ENCODE measurements at regions not wholly inside any gene's neighbourhood (a gene's known extent, or its start where the extent isn't known, plus 50 kb on each side); places are given as distances from the start of the nearest gene placed in this dataset.
"Not testable (repeated sequence)": the region's sequence is repeated elsewhere in the genome, so short reads cannot be mapped to it uniquely, and the experiment has no call there.

DNA sequence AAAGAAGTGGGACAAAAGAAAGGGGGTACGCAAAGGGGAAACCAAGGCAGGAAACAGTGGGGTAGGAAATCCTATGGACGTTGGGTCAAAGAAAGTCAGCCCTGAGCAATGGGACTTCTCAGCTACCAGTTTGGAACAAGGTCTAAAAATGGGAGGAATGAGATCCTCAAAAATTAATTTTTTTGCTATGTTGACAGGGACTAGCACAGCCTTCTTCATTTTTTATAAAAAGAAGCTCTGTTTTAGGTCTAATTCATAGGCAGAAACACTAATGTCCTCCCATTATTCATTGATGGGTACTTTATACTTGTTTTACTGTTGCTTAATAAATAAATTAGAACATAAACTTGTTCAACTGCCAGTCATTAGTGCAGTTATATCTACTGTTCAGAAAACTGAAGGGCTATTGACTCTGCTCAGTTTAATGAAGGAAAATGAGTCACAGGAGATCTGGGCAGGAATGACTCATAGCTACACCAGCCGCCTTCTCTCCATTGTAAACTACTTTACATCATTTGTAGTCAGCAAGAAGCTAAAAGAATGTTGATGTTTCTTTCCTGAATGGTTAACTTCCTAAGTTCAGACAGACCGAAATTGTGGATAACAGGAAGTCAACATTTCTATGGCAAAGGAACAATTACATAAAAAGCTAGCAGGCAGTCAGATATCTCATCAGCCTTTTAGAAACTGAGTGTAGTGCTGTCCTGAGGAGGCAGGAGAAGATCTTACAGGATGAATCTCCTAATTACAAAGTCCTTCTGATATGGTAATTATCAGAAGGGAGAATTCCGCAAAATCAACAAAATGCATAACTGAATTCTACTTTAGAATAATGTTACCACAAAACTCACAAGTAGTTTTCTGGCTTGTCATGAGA, 356.4 kb upstream of the PKN2 start:
- in situ Hi-C loops (cut with MboI; ENCODE audit: low sequenced_read_pairs in 4 of 4), result no loop called here

DNA sequence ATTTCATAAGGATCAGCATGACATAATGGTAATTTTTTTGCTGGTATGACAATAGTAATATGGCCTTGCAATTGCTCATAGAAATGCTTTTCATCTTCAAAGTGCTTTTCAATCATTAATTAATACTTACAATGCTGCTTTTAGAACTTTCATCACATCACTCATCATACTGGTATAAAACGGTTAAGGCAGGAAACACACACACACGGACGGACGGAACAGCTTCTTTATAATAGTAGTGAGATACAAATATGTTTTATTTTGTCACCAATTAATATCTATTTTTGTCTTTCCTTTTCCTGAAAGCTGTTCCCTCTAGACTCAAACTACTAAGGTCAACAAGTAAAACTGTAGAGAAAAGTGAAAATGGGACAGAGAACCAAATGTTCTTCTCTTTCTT, 353.9 kb upstream of the PKN2 start:
- Histone ChIP-seq H3K9me3 (no peaks in the 10 kb centered on the region), H3K4me1 (peaks cover 0 to 5% of the 10 kb centered on the region in 2 donors), H3K27me3 (no peaks in the 10 kb centered on the region), H3K36me3 (no peaks in the 10 kb centered on the region), H3K27ac (no peak overlapping the region), H3K4me3 (no peak overlapping the region)
- ATAC-seq (no peak), DNase-seq (no peak)
- TF ChIP-seq POLR2A (IDR thresholded peaks at IDR 0.05) (no peak), CTCF (IDR thresholded peaks at IDR 0.05 in 4 of 5, conservative IDR thresholded peaks at IDR 0.05 in 1 of 5) (no peak)
- intact Hi-C loops (cut with DNase I; ENCODE audit: low total_unique reads) (no loop called here), in situ Hi-C loops (cut with MboI; ENCODE audit: low sequenced_read_pairs in 4 of 4) (no loop called here)

More for the DNA sequence above, 356.4 kb upstream of the PKN2 start:
- Histone ChIP-seq H3K27me3 (no peaks in the 10 kb centered on the region), H3K9me3 (no peaks in the 10 kb centered on the region), H3K4me3 (no peak overlapping the region), H3K27ac (no peak overlapping the region), H3K4me1 (peaks cover 0 to 5% of the 10 kb centered on the region in 2 donors), H3K36me3 (no peaks in the 10 kb centered on the region)
- ATAC-seq, result no peak
- TF ChIP-seq POLR2A (IDR thresholded peaks at IDR 0.05), result no peak
- DNase-seq, result no peak
- intact Hi-C loops (cut with DNase I; ENCODE audit: low total_unique reads), result no loop called here

- no peak overlapping the region for H3K4me3 ChIP-seq
- H3K27me3 ChIP-seq, result no peaks in the 10 kb centered on the region
- no peaks in the 10 kb centered on the region for H3K36me3 ChIP-seq
- ATAC-seq (no peak), DNase-seq (no peak)
- no peak for TF ChIP-seq POLR2A (IDR thresholded peaks at IDR 0.05)
- TF ChIP-seq CTCF (IDR thresholded peaks at IDR 0.05 in 4 of 5, conservative IDR thresholded peaks at IDR 0.05 in 1 of 5), result no peak
- intact Hi-C loops (cut with DNase I; ENCODE audit: low total_unique reads) (no loop called here), in situ Hi-C loops (cut with MboI; ENCODE audit: low sequenced_read_pairs in 4 of 4) (no loop called here)
- no peaks in the 10 kb centered on the region for H3K4me1 ChIP-seq
- H3K27ac ChIP-seq, result no peak overlapping the region
- no peaks in the 10 kb centered on the region for H3K9me3 ChIP-seq
These were observed 350.9 kb upstream of the PKN2 start for GRCh38 chr1:88333086-88333695.

DNA sequence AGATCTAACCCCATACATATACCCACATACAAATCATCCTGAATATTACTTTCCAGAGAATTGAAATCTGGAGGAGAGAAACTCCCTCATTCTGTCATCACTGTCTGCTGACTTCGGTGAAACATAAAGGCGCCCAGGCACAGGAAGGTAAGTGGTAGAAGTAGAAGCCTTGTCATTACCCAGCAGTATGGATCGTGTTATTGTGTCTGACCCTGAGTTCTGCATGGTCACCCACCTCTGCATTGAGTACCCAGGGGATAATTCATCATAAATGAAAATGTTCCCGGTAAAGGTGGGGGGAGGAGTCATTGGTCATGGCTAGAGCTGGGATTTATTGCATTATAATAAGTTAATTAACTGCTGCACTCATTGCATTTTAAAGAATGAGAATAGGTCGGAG, 342.6 kb upstream of the PKN2 start:
- Histone ChIP-seq H3K4me1 (no peaks in the 10 kb centered on the region), H3K9me3 (no peaks in the 10 kb centered on the region), H3K36me3 (no peaks in the 10 kb centered on the region), H3K27me3 (no peaks in the 10 kb centered on the region), H3K27ac (no peak overlapping the region), H3K4me3 (no peak overlapping the region)
- intact Hi-C loops (cut with DNase I; ENCODE audit: low total_unique reads) (no loop called here), in situ Hi-C loops (cut with MboI; ENCODE audit: low sequenced_read_pairs in 4 of 4) (no loop called here)
- no peak for DNase-seq
- TF ChIP-seq POLR2A (IDR thresholded peaks at IDR 0.05) (no peak), CTCF (IDR thresholded peaks at IDR 0.05 in 4 of 5, conservative IDR thresholded peaks at IDR 0.05 in 1 of 5) (no peak)
- no peak for ATAC-seq

DNA sequence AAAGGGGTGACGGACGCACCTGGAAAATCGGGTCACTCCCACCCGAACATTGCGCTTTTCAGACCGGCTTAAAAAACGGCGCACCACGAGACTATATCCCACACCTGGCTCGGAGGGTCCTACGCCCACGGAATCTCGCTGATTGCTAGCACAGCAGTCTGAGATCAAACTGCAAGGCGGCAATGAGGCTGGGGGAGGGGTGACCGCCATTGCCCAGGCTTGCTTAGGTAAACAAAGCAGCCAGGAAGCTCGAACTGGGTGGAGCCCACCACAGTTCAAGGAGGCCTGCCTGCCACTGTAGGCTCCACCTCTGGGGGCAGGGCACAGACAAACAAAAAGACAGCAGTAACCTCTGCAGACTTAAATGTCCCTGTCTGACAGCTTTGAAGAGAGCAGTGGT, 342.0 kb upstream of the PKN2 start:
- H3K4me3 ChIP-seq; intact Hi-C loops (cut with DNase I; ENCODE audit: low total_unique reads); DNase-seq; H3K4me1 ChIP-seq; ATAC-seq; in situ Hi-C loops (cut with MboI; ENCODE audit: low sequenced_read_pairs in 4 of 4); H3K27ac ChIP-seq; H3K36me3 ChIP-seq; H3K27me3 ChIP-seq; H3K9me3 ChIP-seq: not testable (repeated sequence)

Measured in gastrocnemius medialis (tissue), 4 donors.